ENCODE measurements at regions not wholly inside any gene's neighbourhood (a gene's known extent, or its start where the extent isn't known, plus 50 kb on each side); places are given as distances from the start of the nearest gene placed in this dataset.

- TF ChIP-seq CHD7 (IDR thresholded peaks at IDR 0.05; ENCODE audit: insufficient replicate concordance, low read length) (no peak), TEAD4 (IDR thresholded peaks at IDR 0.05; ENCODE audit: low read depth, low read length) (no peak), CEBPB (IDR thresholded peaks at IDR 0.05; ENCODE audit: low read depth, low read length) (no peak)
These were observed 70.5 kb upstream of the ITGA11 start (continued) for GRCh38 chr15:68502398-68502901.
